ENCODE measurements at regions not wholly inside any gene's neighbourhood (a gene's known extent, or its start where the extent isn't known, plus 50 kb on each side); places are given as distances from the start of the nearest gene placed in this dataset.

GRCh38 chr7:41170466-41170865 lies 532.4 kb downstream of the INHBA start:
- TF ChIP-seq EP300 (conservative IDR thresholded peaks at IDR 0.05; ENCODE audit: poor library complexity, severe bottlenecking) (no peak), CTCF (IDR thresholded peaks at IDR 0.05; ENCODE audit: poor library complexity, severe bottlenecking) (no peak), POLR2AphosphoS5 (IDR thresholded peaks at IDR 0.05) (no peak), TAF1 (IDR thresholded peaks at IDR 0.05; ENCODE audit: low read depth) (no peak), EZH2 (IDR thresholded peaks at IDR 0.05; ENCODE audit: borderline replicate concordance, insufficient read depth, low read length, poor library complexity, severe bottlenecking) (no peak), REST (IDR thresholded peaks at IDR 0.05; ENCODE audit: borderline replicate concordance) (no peak), RAD21 (conservative IDR thresholded peaks at IDR 0.05) (no peak), SMC3 (conservative IDR thresholded peaks at IDR 0.05; ENCODE audit: poor library complexity) (no peak), MXI1 (conservative IDR thresholded peaks at IDR 0.05; ENCODE audit: poor library complexity, severe bottlenecking) (no peak)

Data from neural cell (in vitro differentiated cells).